Panc1 (cell line): ENCODE measurements at regions not wholly inside any gene's neighbourhood (a gene's known extent, or its start where the extent isn't known, plus 50 kb on each side); places are given as distances from the start of the nearest gene placed in this dataset.

Source experiments
- ATAC-seq: fragments of 200-7000 bp; cut with Tn5 transposase; 2 replicates; pipeline ENCODE4 v1.9.1; 2020; ENCODE audit warnings: mild to moderate bottlenecking, moderate library complexity
- BruUV-seq: library from RNA; stranded (reverse); fragments of 400-500 nt; replicated peaks from 2 replicates; lab custom pipeline; 2021; lab: Mats Ljungman, UMichigan
- CTCF ChIA-PET: fragments of 300-600 bp; sonication (Branson Sonifier 250); formaldehyde crosslinking; loops from one replicate; lab custom pipeline; 2022; ENCODE audit warnings: antibody characterized with exemption; lab: Charles Lee
- POLR2A ChIA-PET: fragments of 300-600 bp; sonication (Branson Sonifier 250); formaldehyde crosslinking; loops from one replicate; lab custom pipeline; 2022; ENCODE audit warnings: antibody characterized with exemption; lab: Charles Lee
- DNase-seq: peaks from one replicate; pipeline ENCODE4 v3.0.0-alpha.2; 2010; ENCODE audit warnings: low read depth, low spot score
- H3K27ac ChIP-seq: 2 replicates; pipeline ENCODE4 v1.5.1; 2011; ENCODE audit warnings: mild to moderate bottlenecking, low read length, inconsistent platforms
- H3K27me3 ChIP-seq: fragments of 200-500 bp; sonication (Bioruptor generic); 2 replicates; pipeline ENCODE4 v1.6.0; 2014; ENCODE audit warnings: low read length, inconsistent platforms; ENCODE audit not compliant: control insufficient read depth, insufficient read depth
- H3K36me3 ChIP-seq: fragments of 200-500 bp; sonication (Bioruptor generic); 2 replicates; pipeline ENCODE4 v1.5.1; 2014; ENCODE audit warnings: inconsistent platforms, mild to moderate bottlenecking, low read length, moderate library complexity; ENCODE audit not compliant: control insufficient read depth, insufficient read depth
- H3K4me1 ChIP-seq: 2 replicates; pipeline ENCODE4 v1.5.1; 2011; ENCODE audit warnings: inconsistent platforms, mild to moderate bottlenecking, low read length, moderate library complexity; ENCODE audit not compliant: control insufficient read depth, insufficient read depth
- H3K4me3 ChIP-seq, 2 experiments: 2 replicates each; pipeline ENCODE4 v1.5.1; 2011 to 2012; ENCODE audit warnings: low read depth in 2 of 2, low read length in 2 of 2, mild to moderate bottlenecking in 2 of 2, inconsistent platforms in 1 of 2, moderate library complexity in 1 of 2
- H3K9me3 ChIP-seq: fragments of 200-500 bp; sonication (Bioruptor generic); 2 replicates; pipeline ENCODE4 v1.5.1; 2014; ENCODE audit warnings: low read depth, mild to moderate bottlenecking, inconsistent platforms, low read length, moderate library complexity; ENCODE audit not compliant: control insufficient read depth, insufficient read depth
- POLR2AphosphoS5 ChIP-seq: IDR thresholded peaks from 2 replicates; pipeline ENCODE4 v1.6.1; 2012; ENCODE audit warnings: mild to moderate bottlenecking, low read depth, low read length, moderate library complexity
- SIN3A ChIP-seq: IDR thresholded peaks from 2 replicates; pipeline ENCODE4 v1.6.1; 2012; ENCODE audit warnings: low read depth, mild to moderate bottlenecking, low read length, moderate library complexity, borderline replicate concordance; ENCODE audit not compliant: insufficient read depth
- TCF7L2 ChIP-seq: IDR thresholded peaks from 2 replicates; pipeline ENCODE4 v1.6.1; 2011; ENCODE audit warnings: mild to moderate bottlenecking, low read depth, low read length, inconsistent platforms
- in situ Hi-C: cut with HindIII; loops from 2 replicates; pipeline ENCODE4 v1.10.0; 2016; ENCODE audit warnings: low sequenced_read_pairs, low pct_unique_long_range_greater_than_20kb
- intact Hi-C: fragments of 100-400 bp; cut with micrococcal nuclease; formaldehyde crosslinking; loops from one replicate; pipeline ENCODE4 v1.10.0; 2022; ENCODE audit not compliant: unreplicated experiment
- TF ChIP-seq, protein P1 (sequence below), 2 experiments: IDR thresholded peaks; 2 replicates each; pipeline ENCODE4 v1.6.1; 2011 to 2012; ENCODE audit warnings: low read depth in 2 of 2, control low read depth in 1 of 2, low read length in 1 of 2, mild to moderate bottlenecking in 1 of 2, moderate library complexity in 1 of 2; ENCODE audit not compliant: insufficient read depth in 1 of 2
- TF ChIP-seq, protein P2 (sequence below): fragments of 450-650 bp; IDR thresholded peaks from 2 replicates; pipeline ENCODE4 v1.5.1; 2017; ENCODE audit warnings: mild to moderate bottlenecking

DNA sequence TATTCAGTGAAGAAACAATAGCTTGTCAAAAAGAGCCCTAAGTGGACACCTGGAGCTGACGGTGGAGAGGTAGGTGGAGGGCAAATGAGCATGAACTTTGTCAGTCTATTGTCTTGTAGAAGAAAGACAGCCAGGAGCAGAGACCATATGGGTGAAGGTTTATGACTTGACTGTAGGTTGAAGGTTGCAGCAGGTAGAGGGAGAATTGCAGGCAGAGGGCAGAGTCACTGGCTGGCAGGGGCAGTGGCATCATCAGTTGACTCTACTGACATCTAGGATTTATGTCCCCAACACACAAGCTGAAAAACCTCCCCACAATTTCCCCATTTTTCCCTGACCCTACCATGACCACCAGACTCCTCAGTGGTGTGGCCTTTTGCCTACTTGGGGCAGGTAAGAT lies 243.6 kb upstream of the PRSS58 start:
- TF ChIP-seq POLR2AphosphoS5 (no peak), SIN3A (no peak), TCF7L2 (no peak)
- TF ChIP-seq, protein P1, sequence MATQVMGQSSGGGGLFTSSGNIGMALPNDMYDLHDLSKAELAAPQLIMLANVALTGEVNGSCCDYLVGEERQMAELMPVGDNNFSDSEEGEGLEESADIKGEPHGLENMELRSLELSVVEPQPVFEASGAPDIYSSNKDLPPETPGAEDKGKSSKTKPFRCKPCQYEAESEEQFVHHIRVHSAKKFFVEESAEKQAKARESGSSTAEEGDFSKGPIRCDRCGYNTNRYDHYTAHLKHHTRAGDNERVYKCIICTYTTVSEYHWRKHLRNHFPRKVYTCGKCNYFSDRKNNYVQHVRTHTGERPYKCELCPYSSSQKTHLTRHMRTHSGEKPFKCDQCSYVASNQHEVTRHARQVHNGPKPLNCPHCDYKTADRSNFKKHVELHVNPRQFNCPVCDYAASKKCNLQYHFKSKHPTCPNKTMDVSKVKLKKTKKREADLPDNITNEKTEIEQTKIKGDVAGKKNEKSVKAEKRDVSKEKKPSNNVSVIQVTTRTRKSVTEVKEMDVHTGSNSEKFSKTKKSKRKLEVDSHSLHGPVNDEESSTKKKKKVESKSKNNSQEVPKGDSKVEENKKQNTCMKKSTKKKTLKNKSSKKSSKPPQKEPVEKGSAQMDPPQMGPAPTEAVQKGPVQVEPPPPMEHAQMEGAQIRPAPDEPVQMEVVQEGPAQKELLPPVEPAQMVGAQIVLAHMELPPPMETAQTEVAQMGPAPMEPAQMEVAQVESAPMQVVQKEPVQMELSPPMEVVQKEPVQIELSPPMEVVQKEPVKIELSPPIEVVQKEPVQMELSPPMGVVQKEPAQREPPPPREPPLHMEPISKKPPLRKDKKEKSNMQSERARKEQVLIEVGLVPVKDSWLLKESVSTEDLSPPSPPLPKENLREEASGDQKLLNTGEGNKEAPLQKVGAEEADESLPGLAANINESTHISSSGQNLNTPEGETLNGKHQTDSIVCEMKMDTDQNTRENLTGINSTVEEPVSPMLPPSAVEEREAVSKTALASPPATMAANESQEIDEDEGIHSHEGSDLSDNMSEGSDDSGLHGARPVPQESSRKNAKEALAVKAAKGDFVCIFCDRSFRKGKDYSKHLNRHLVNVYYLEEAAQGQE (IDR thresholded peaks at IDR 0.05; ENCODE audit: insufficient read depth in 1 of 2, low read depth in 2 of 2, low read length in 1 of 2) = no peak
- TF ChIP-seq, protein P2, sequence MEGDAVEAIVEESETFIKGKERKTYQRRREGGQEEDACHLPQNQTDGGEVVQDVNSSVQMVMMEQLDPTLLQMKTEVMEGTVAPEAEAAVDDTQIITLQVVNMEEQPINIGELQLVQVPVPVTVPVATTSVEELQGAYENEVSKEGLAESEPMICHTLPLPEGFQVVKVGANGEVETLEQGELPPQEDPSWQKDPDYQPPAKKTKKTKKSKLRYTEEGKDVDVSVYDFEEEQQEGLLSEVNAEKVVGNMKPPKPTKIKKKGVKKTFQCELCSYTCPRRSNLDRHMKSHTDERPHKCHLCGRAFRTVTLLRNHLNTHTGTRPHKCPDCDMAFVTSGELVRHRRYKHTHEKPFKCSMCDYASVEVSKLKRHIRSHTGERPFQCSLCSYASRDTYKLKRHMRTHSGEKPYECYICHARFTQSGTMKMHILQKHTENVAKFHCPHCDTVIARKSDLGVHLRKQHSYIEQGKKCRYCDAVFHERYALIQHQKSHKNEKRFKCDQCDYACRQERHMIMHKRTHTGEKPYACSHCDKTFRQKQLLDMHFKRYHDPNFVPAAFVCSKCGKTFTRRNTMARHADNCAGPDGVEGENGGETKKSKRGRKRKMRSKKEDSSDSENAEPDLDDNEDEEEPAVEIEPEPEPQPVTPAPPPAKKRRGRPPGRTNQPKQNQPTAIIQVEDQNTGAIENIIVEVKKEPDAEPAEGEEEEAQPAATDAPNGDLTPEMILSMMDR = no peak
- Histone ChIP-seq H3K4me3 (no peak overlapping the region), H3K4me1 (no peaks in the 10 kb centered on the region), H3K9me3 (no peaks in the 10 kb centered on the region), H3K27ac (no peak overlapping the region), H3K27me3 (peaks cover 8% of the 10 kb centered on the region), H3K36me3 (no peaks in the 10 kb centered on the region)
- ChIA-PET POLR2A (no interaction called here), CTCF (interaction anchor here (1.1 kb wide), 1 partner anchor 23 kb away, joined by 3 read pairs; no protein-coding TSS in a partner anchor)
- intact Hi-C loops (no loop called here), in situ Hi-C loops (no loop called here)
- BruUV-seq = no TSS peak
- DNase-seq = no peak
- no peak for ATAC-seq

DNA sequence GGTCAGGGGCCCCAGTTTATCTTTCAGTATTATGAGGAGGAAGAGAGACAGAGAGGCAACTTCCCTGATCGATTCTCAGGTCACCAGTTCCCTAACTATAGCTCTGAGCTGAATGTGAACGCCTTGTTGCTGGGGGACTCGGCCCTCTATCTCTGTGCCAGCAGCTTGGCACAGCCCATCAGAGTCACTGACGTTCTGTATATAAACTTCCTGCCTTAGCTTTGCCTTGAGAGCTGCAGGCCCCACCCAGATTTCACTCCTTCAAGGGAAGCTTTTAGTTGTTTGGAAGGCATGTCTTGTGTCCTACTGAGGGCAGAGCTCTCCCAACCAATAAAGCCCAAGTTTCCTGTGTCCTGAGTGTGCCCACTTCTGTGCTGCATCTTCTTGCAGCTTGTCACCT lies 242.5 kb upstream of the PRSS58 start:
- Histone ChIP-seq H3K9me3 (no peaks in the 10 kb centered on the region), H3K4me1 (no peaks in the 10 kb centered on the region), H3K4me3 (no peak overlapping the region), H3K36me3 (no peaks in the 10 kb centered on the region), H3K27ac (no peak overlapping the region), H3K27me3 (peaks cover 8% of the 10 kb centered on the region)
- no TSS peak for BruUV-seq
- DNase-seq (no peak), ATAC-seq (no peak)
- ChIA-PET CTCF (interaction anchor here (0.6 kb wide), 1 partner anchor 37 kb away, joined by 3 read pairs; no protein-coding TSS in a partner anchor), POLR2A (interaction anchor here (0.6 kb wide), 1 partner anchor 134 kb away, joined by 5 read pairs; no protein-coding TSS in a partner anchor)
- in situ Hi-C loops = no loop called here
- no peak for TF ChIP-seq SIN3A
- TF ChIP-seq, protein P1 (IDR thresholded peaks at IDR 0.05; ENCODE audit: insufficient read depth in 1 of 2, low read depth in 2 of 2, low read length in 1 of 2) = no peak
- intact Hi-C loops = no loop called here
